ENCODE measurements at regions not wholly inside any gene's neighbourhood (a gene's known extent, or its start where the extent isn't known, plus 50 kb on each side); places are given as distances from the start of the nearest gene placed in this dataset.

- TF ChIP-seq EZH2 (IDR thresholded peaks at IDR 0.05; ENCODE audit: borderline replicate concordance, low read depth, low read length, severe bottlenecking), result no peak
- TF ChIP-seq, protein P1, sequence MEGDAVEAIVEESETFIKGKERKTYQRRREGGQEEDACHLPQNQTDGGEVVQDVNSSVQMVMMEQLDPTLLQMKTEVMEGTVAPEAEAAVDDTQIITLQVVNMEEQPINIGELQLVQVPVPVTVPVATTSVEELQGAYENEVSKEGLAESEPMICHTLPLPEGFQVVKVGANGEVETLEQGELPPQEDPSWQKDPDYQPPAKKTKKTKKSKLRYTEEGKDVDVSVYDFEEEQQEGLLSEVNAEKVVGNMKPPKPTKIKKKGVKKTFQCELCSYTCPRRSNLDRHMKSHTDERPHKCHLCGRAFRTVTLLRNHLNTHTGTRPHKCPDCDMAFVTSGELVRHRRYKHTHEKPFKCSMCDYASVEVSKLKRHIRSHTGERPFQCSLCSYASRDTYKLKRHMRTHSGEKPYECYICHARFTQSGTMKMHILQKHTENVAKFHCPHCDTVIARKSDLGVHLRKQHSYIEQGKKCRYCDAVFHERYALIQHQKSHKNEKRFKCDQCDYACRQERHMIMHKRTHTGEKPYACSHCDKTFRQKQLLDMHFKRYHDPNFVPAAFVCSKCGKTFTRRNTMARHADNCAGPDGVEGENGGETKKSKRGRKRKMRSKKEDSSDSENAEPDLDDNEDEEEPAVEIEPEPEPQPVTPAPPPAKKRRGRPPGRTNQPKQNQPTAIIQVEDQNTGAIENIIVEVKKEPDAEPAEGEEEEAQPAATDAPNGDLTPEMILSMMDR (IDR thresholded peaks at IDR 0.05; ENCODE audit: borderline replicate concordance, extremely low read depth, low read length, poor library complexity, severe bottlenecking), result no peak
- Histone ChIP-seq H3K27me3 (ENCODE audit: insufficient read depth, low read length, poor library complexity) (no peaks in the 10 kb centered on the region), H3K36me3 (ENCODE audit: insufficient read depth, low read length) (no peaks in the 10 kb centered on the region), H3K4me2 (ENCODE audit: insufficient read depth, low read length) (no peak overlapping the region), H3K79me2 (ENCODE audit: insufficient read depth, low read length) (no peaks in the 10 kb centered on the region), H3K9me3 (ENCODE audit: insufficient read depth, low read length, severe bottlenecking) (peaks cover 20% of the 10 kb centered on the region), H3K4me3 (ENCODE audit: low read depth in 1 of 2, low read length in 2 of 2) (no peak overlapping the region), H4K20me1 (ENCODE audit: insufficient read depth, low read length) (no peaks in the 10 kb centered on the region), H3K27ac (ENCODE audit: low read length) (no peak overlapping the region), H3K4me1 (ENCODE audit: insufficient read depth, low read length) (no peaks in the 10 kb centered on the region), H3K9ac (ENCODE audit: low read depth, low read length) (no peak overlapping the region), H2AFZ (ENCODE audit: low read depth, low read length) (no peak overlapping the region)
- ATAC-seq (ENCODE audit: insufficient read depth, low read depth), result no peak
- DNase-seq, result no peak
Observed at GRCh38 chr7:68265258-68265657, 1268.6 kb downstream of the TYW1 start.

DNA sequence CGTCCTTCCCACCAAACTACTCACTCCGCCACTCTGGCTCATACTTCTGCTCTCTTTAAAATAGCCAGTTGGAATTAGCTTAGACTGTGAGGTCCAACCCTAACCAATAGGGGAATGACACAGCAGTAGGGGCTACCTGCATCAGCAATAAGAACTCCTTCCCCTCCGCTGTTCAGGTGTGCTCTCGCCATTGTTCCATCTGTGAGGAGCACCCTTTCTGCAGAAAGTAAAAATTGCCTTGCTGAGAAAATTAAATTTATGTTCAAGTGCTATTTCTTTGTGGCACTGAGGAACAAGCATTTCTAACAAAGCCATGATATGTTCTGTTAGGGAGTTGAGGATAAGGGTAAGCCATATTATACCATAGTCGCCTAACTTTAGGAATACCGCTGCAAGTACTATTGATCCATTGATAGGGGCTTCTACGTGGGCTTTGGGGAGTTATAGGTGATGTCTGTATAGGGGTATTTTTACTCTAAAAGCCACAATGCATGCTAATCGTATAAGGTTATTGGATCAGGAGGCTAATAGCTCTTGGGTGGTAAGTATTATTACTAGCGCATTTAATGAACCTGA lies 1269.5 kb downstream of the TYW1 start:
- DNase-seq, result no peak
- Histone ChIP-seq H3K36me3 (ENCODE audit: insufficient read depth, low read length) (no peaks in the 10 kb centered on the region), H2AFZ (ENCODE audit: low read depth, low read length) (no peak overlapping the region), H3K27me3 (ENCODE audit: insufficient read depth, low read length, poor library complexity) (no peaks in the 10 kb centered on the region), H3K4me2 (ENCODE audit: insufficient read depth, low read length) (no peak overlapping the region), H3K9ac (ENCODE audit: low read depth, low read length) (no peak overlapping the region), H4K20me1 (ENCODE audit: insufficient read depth, low read length) (no peaks in the 10 kb centered on the region), H3K79me2 (ENCODE audit: insufficient read depth, low read length) (no peaks in the 10 kb centered on the region), H3K27ac (ENCODE audit: low read length) (no peak overlapping the region), H3K4me1 (ENCODE audit: insufficient read depth, low read length) (no peaks in the 10 kb centered on the region), H3K9me3 (ENCODE audit: insufficient read depth, low read length, severe bottlenecking) (peaks cover 20% of the 10 kb centered on the region), H3K4me3 (ENCODE audit: low read depth in 1 of 2, low read length in 2 of 2) (no peak overlapping the region)
- ATAC-seq (ENCODE audit: insufficient read depth, low read depth), result no peak
- TF ChIP-seq, protein P1 (IDR thresholded peaks at IDR 0.05; ENCODE audit: borderline replicate concordance, extremely low read depth, low read length, poor library complexity, severe bottlenecking), result no peak
- TF ChIP-seq EZH2 (IDR thresholded peaks at IDR 0.05; ENCODE audit: borderline replicate concordance, low read depth, low read length, severe bottlenecking), result no peak

DNA sequence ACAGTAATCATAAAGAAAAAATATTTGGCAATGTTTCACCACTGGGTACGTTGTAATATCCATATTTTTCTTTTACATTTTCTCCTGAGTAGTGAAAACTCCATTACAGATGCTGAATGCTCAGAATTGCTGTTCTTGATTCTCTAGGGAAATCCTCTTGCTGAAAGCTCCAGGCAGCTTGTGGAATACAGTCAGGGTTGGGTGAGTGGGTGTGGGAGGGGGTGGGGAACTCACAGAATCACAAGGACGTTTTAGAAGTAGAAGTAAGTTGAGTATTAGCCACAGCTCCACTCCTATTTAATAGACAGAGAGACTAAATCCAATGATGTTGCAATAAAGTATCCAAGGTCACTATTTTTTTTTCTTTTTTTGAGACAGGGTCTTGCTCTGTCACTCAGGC lies 1270.9 kb downstream of the TYW1 start:
- Histone ChIP-seq H4K20me1 (ENCODE audit: insufficient read depth, low read length) (no peaks in the 10 kb centered on the region), H2AFZ (ENCODE audit: low read depth, low read length) (no peak overlapping the region), H3K4me2 (ENCODE audit: insufficient read depth, low read length) (no peak overlapping the region), H3K79me2 (ENCODE audit: insufficient read depth, low read length) (no peaks in the 10 kb centered on the region), H3K9me3 (ENCODE audit: insufficient read depth, low read length, severe bottlenecking) (peaks cover 21% of the 10 kb centered on the region), H3K27ac (ENCODE audit: low read length) (no peak overlapping the region), H3K4me3 (ENCODE audit: low read depth in 1 of 2, low read length in 2 of 2) (no peak overlapping the region), H3K9ac (ENCODE audit: low read depth, low read length) (no peak overlapping the region), H3K4me1 (ENCODE audit: insufficient read depth, low read length) (no peaks in the 10 kb centered on the region), H3K27me3 (ENCODE audit: insufficient read depth, low read length, poor library complexity) (no peaks in the 10 kb centered on the region), H3K36me3 (ENCODE audit: insufficient read depth, low read length) (no peaks in the 10 kb centered on the region)
- ATAC-seq (ENCODE audit: insufficient read depth, low read depth), result no peak
- no peak for DNase-seq
- TF ChIP-seq, protein P1 (IDR thresholded peaks at IDR 0.05; ENCODE audit: borderline replicate concordance, extremely low read depth, low read length, poor library complexity, severe bottlenecking), result no peak
- TF ChIP-seq EZH2 (IDR thresholded peaks at IDR 0.05; ENCODE audit: borderline replicate concordance, low read depth, low read length, severe bottlenecking), result no peak

Data from DND-41 (cell line).